ENCODE measurements at regions not wholly inside any gene's neighbourhood (a gene's known extent, or its start where the extent isn't known, plus 50 kb on each side); places are given as distances from the start of the nearest gene placed in this dataset.
"Not testable (repeated sequence)": the region's sequence is repeated elsewhere in the genome, so short reads cannot be mapped to it uniquely, and the experiment has no call there.

- H3K4me1 ChIP-seq; H3K27ac ChIP-seq; intact Hi-C loops (cut with DNase I); H3K36me3 ChIP-seq; H3K27me3 ChIP-seq; H3K4me3 ChIP-seq; H3K9me3 ChIP-seq; DNase-seq (ENCODE audit: extremely low spot score in 2 of 2): not testable (repeated sequence)
These were observed 89.3 kb upstream of the IKBKE start for GRCh38 chr1:206380791-206381610.

GRCh38 chr1:206384029-206384807, 86.1 kb upstream of the IKBKE start:
- H3K36me3 ChIP-seq; H3K27ac ChIP-seq; H3K27me3 ChIP-seq; H3K4me1 ChIP-seq; H3K4me3 ChIP-seq; DNase-seq (ENCODE audit: extremely low spot score in 2 of 2); intact Hi-C loops (cut with DNase I); H3K9me3 ChIP-seq: not testable (repeated sequence)

GRCh38 chr1:206384891-206385290, 85.4 kb upstream of the IKBKE start:
- intact Hi-C loops (cut with DNase I): not testable (repeated sequence)

GRCh38 chr1:206387631-206388030, 82.6 kb upstream of the IKBKE start:
- H3K4me1 ChIP-seq; H3K27ac ChIP-seq; H3K27me3 ChIP-seq; intact Hi-C loops (cut with DNase I); H3K36me3 ChIP-seq; DNase-seq (ENCODE audit: extremely low spot score in 2 of 2); H3K9me3 ChIP-seq; H3K4me3 ChIP-seq: not testable (repeated sequence)

More at GRCh38 chr1:206384891-206385290, 85.4 kb upstream of the IKBKE start:
- not testable (repeated sequence) for H3K27me3 ChIP-seq; H3K36me3 ChIP-seq; H3K4me1 ChIP-seq; DNase-seq (ENCODE audit: extremely low spot score in 2 of 2); H3K4me3 ChIP-seq; H3K27ac ChIP-seq; H3K9me3 ChIP-seq

GRCh38 chr1:206391903-206392302, 78.4 kb upstream of the IKBKE start:
- H3K36me3 ChIP-seq; DNase-seq (ENCODE audit: extremely low spot score in 2 of 2); H3K4me1 ChIP-seq; H3K9me3 ChIP-seq; intact Hi-C loops (cut with DNase I); H3K4me3 ChIP-seq; H3K27me3 ChIP-seq; H3K27ac ChIP-seq: not testable (repeated sequence)

- H3K27ac ChIP-seq; H3K27me3 ChIP-seq; H3K9me3 ChIP-seq; H3K36me3 ChIP-seq; H3K4me1 ChIP-seq; intact Hi-C loops (cut with DNase I); DNase-seq (ENCODE audit: extremely low spot score in 2 of 2); H3K4me3 ChIP-seq: not testable (repeated sequence)
These were observed 72.8 kb upstream of the IKBKE start for GRCh38 chr1:206397501-206397900.

- intact Hi-C loops (cut with DNase I); H3K27me3 ChIP-seq; H3K4me3 ChIP-seq; H3K4me1 ChIP-seq; DNase-seq (ENCODE audit: extremely low spot score in 2 of 2); H3K27ac ChIP-seq; H3K36me3 ChIP-seq; H3K9me3 ChIP-seq: not testable (repeated sequence)
These were observed 72.0 kb upstream of the IKBKE start for GRCh38 chr1:206398261-206398660.

GRCh38 chr1:206403612-206404307, 66.5 kb upstream of the IKBKE start:
- H3K27me3 ChIP-seq; DNase-seq (ENCODE audit: extremely low spot score in 2 of 2); H3K36me3 ChIP-seq; H3K9me3 ChIP-seq; H3K4me1 ChIP-seq; H3K4me3 ChIP-seq; intact Hi-C loops (cut with DNase I); H3K27ac ChIP-seq: not testable (repeated sequence)

- H3K27ac ChIP-seq; DNase-seq (ENCODE audit: extremely low spot score in 2 of 2); intact Hi-C loops (cut with DNase I); H3K36me3 ChIP-seq; H3K4me1 ChIP-seq; H3K9me3 ChIP-seq; H3K4me3 ChIP-seq; H3K27me3 ChIP-seq: not testable (repeated sequence)
These were observed 65.8 kb upstream of the IKBKE start for GRCh38 chr1:206404309-206405027.

- intact Hi-C loops (cut with DNase I); H3K36me3 ChIP-seq; H3K27me3 ChIP-seq; H3K9me3 ChIP-seq; DNase-seq (ENCODE audit: extremely low spot score in 2 of 2); H3K4me3 ChIP-seq; H3K27ac ChIP-seq; H3K4me1 ChIP-seq: not testable (repeated sequence)
These were observed 65.0 kb upstream of the IKBKE start for GRCh38 chr1:206405282-206405681.

GRCh38 chr1:206408371-206409288, 61.6 kb upstream of the IKBKE start:
- H3K4me3 ChIP-seq; H3K27me3 ChIP-seq; DNase-seq (ENCODE audit: extremely low spot score in 2 of 2); H3K9me3 ChIP-seq; H3K4me1 ChIP-seq; H3K36me3 ChIP-seq; H3K27ac ChIP-seq; intact Hi-C loops (cut with DNase I): not testable (repeated sequence)

All from vagina (tissue), 2 donors.